NCI-H526 (cell line): ENCODE measurements at regions not wholly inside any gene's neighbourhood (a gene's known extent, or its start where the extent isn't known, plus 50 kb on each side); places are given as distances from the start of the nearest gene placed in this dataset.
"Not testable (repeated sequence)": the region's sequence is repeated elsewhere in the genome, so short reads cannot be mapped to it uniquely, and the experiment has no call there.

ENCODE experiments used
- DNase-seq, 2 experiments: peaks; one replicate each; lab custom pipeline; 2025; lab: John Stamatoyannopoulos, UW

DNA sequence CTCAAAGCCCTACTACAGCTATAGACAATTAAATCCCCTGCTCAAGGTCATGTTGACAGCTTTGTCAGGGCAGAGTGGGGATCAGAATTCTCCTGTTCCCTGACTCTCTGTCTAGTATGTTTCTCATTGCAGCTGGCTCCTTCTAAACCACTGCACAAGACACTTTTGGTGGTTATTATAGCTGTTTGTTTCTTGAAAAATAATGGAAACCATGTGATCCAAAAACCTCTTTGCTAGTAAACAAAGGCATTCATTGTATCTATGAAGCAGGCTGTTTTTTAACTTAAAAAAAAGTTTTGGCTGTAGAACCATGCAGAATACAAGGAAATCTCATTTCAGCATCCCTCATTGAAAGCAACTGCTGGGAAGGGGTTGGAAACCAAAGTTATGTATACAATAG, 352.5 kb upstream of the EPHA4 start:
- DNase-seq, result no peak

DNA sequence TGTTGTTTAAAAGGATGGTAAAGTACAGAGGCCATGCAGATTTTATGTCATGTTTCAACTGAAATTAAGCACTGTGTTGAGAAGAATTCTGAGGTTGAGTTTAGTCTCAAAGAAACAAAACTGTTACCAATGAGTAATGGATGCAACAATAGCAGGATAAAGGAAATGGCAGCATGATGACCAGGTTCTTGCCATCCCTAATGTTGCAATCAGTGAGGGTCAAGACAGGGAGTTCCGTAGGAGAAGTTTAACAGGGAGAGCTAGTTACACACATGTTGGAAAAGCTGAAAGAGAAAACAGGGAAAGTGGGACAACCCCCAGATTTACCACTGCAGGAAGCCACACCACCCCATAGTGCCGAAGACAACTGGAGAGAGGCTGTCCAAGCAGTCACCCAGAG, 343.8 kb upstream of the EPHA4 start:
- no peak for DNase-seq

DNA sequence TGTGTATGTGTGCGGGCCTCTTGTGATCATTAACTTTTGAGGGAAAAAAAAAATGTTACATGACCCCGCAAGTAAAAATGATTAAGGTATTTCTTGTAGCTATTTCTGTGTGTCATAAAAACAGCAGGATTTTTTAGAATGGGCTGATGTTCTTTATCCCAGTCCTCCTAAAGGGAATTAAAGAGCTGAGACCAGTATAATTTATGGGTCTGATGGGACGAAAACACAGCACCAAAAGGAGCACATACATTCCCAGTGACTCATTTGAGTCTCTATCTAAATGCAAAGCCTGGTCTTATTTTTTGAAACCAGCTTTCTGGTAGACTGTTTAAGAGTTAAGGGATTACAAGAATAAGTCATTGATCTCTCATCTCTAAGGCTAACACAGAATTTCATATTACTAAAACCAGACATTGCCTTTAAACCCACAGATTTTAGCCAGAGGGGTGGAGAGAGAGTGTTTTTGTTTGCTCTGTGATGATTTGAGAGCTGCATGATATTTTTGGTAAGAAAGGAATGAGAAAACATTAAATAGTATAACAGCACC, 342.3 kb upstream of the EPHA4 start:
- DNase-seq, result no peak

DNA sequence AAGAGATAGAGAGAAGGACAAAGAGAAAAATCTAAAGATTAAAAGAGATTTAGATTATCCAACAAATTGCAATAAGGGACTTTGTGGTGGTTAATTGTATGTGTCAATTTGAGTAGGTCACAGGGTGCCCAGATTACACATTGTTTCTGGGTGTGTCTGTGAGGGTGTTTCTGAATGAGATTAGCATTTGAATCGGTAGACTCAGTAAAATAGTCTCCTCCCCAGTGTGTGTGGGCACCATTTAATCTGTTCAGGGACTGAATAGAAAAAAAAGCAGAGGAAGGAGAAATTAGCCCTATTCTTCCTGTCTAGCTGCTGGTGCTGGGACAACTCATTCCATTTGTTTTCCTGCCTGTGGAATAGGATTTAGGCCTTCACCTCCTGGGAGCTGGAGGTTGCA, 339.8 kb upstream of the EPHA4 start:
- DNase-seq, result no peak

DNA sequence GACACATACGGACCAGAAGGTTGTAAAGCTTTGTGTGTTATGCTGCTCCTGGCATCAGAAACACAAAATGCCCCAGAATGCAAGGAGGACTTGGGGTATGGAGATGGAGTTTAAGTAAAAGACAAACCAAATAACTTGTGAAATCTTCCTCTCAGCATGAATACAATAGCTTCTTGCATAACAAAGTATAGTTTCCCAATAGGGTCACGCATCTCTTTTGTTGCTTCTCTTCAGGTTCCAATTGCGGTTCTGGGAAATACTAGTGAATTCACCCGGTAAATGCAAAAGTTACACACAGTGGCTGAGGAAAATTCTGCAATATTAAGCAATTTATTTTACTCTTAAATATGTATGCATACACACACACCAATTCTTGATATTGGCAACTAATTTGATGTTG, 339.2 kb upstream of the EPHA4 start:
- no peak for DNase-seq

DNA sequence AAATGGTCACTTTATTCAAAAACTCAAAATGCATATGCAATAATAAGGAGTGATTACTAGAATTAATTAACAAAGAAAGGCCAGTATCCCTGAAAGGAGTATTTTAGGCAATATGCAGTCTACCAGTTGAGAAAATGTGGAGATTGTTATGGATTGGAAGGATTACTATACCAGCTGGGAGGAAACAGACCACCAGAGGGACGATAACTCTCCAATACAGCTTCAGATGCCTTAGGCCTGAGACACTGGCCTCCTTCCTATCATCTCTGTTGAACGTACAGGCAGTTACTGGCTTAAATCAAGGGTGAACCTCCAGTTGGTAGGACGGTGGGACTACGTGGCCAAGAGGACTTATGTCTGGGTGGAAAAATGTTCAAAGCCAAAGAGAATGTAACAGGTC, 336.4 kb upstream of the EPHA4 start:
- DNase-seq, result no peak

DNA sequence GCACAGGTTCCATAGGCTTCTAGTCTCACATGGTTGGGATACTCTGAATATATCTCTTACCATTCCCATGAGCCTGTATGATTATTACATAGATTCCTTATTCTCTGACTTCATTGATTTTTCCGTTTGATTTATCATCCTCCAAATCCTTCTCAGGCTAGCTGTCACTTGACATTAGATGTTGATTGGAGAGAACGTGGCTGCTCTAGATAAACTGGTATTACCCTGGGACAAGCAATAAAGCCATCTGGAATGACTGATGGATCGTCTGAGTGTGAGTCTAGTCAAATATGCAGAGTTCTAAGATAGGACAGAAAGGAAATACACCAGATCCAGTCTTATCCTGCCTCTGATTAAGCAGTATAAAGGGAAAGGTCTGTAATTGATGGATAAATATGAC, 325.6 kb upstream of the EPHA4 start:
- no peak for DNase-seq

DNA sequence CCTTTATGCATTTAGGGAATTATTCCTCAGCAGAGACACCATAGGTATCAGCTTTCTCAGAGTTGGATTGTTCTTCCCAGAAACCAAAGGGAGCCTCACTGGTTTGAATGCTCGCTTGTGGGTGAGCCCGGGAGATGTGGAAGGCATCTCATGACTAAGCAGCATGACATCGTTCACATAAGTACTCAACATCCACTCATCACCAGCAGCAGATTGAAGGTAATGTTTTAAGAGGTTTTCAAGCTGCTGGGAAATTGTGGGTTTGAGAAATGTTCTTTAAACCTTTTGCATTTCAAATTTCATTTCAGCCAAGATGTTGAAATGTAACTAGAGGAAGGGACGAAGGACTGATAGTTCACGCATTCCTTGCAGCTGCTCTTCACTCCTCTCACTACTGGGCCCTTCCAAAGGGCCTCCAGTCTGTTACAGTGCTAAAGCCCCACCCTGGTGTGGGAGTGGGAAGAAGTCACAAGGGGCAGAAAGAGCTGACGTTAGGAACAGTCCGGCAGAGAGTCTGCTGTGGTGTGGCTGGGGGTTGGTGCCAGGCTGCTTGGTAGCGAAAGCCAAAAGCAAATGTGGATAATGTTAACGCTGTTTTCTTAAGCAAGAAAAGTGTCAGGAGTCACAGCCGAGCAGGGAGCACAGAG, 324.5 kb upstream of the EPHA4 start:
- no peak for DNase-seq

DNA sequence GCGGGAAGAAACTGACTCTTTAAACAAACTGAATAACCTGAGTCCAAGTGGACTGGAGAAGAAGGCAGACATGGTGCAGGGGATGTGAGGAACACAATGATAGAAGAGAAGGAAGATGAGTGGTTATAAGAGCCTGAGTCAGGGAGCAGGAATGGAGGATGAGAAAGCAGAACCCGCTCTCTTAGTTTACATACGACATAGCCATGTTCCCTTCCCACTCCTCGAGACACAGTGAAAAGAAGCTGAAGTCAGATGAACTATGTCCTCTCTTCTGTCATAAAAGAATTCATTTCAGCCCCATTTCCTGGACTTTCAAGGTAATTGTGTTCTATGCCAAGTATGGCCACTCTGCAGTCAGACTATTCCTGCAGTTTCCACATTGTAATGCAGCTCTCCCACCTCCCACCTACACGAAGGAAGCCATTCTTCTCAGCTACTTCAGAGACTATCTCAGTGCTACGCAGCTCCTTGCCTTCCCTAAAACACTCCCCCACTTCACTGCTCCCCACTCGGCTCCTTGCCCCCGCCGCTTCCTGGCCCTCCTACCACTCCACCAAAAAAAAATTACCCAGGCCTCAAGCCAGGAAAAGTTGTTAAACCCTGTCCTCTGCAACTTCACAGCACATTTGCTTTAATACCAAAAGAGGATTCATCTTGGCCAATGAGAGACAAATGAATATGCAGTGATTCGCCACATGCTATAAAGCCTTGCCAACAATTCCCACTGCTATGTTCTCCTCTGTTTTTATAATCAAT, 323.4 kb upstream of the EPHA4 start:
- DNase-seq, result no peak

DNA sequence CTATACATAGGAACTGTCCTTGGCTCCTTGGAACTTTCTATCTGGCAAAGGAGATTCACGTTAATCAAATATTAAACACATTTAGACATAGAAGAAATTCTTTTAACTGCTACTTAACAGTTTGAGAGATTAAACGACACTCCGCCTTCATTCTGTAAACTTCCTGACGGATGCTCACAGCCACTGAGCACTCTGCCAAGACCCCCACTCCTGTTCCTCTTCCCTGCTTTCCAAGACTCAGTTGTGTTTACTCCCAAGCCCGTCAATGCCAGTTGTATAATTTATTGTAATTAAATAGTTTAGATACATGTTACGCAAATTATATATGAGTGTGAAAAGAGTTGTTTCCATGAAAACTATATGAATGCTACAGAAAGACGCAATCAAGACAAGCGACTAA, 321.4 kb upstream of the EPHA4 start:
- no peak for DNase-seq

DNA sequence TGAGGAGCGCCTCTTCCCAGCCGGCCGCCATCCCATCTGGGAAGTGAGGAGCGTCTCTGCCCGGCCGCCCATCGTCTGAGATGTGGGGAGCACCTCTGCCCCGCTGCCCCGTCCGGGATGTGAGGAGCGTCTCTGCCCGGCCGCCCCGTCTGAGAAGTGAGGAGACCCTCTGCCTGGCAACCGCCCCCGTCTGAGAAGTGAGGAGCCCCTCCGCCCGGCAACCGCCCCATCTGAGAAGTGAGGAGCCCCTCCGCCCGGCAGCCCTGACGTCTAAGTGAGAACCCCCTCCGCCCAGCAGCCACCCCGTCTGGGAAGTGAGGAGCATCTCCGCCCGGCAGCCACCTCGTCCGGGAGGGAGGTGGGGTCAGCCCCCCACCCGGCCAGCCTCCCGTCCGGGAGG, 319.9 kb upstream of the EPHA4 start:
- DNase-seq, result not testable (repeated sequence)

DNA sequence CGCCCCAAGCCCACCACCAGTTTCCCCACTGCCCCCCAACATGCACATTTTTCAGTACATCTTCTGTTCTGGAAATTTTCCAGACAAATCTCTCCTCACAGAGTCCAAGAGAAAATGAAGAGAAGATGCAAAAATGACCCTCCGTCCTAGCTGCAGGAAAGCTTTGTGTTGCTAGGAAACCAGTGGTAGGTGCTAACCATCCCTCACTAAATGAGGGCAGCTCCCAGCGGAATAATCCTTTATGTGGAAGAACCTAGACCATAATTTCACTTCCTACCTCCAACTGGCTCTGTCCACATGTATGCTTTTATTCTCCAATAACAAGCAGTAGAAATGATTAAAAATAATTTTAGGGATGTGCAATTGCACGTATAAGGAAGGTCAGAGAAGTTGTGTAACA, 311.9 kb upstream of the EPHA4 start:
- no peak for DNase-seq

DNA sequence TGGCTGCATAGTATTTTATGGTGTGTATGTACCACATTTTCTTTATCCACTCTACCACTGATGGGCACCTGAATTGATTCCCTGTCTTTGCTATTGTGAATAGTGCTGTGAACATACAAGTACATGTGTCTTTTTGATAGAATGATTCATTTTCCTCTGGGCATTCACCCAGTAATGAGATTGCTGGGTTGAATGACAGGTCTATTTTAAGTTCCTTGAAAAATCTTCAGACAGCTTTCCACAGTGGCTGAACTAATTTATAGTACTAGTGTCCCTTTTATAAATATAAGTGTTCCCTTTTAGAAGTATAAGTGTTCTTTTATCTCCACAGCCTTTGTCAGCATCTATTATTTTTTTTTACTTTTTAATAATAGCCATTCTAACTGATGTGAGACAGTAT, 303.9 kb upstream of the EPHA4 start:
- DNase-seq, result no peak

DNA sequence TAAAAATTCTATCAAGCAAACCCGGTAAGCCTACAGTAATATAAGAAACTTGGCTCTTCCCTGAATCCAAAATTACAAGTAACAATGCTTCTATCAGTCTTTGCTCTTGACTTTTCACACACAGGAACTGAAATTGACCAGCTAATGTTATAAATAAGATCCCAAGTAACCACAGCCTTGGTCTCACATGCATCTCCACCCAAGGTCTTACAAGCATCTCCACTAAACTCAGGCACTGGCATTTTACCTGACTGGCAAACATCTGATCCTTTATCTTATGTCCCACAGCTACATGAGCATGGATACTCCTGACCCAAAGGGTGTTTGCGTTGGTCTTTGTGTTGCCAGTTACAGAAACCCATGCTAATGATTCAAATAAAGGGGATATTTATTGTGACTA, 302.3 kb upstream of the EPHA4 start:
- no peak for DNase-seq

DNA sequence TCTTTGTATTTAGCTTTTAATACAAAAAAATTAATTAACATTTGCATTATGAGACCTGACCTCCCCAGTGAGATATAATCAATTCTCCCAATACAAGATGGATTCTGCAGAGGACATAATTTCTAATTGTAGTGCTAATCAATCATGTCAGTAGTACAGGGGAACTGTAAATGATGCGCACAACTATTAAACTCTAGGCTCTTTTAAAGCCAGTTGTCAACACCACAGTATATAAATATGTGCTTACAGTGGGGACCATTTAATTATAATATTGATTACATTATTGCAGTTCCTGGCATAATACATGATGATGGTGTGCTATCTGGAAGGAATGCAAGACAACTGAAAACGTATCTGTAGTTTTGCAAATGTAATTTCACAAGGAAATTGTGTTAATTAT, 285.6 kb upstream of the EPHA4 start:
- DNase-seq, result no peak

DNA sequence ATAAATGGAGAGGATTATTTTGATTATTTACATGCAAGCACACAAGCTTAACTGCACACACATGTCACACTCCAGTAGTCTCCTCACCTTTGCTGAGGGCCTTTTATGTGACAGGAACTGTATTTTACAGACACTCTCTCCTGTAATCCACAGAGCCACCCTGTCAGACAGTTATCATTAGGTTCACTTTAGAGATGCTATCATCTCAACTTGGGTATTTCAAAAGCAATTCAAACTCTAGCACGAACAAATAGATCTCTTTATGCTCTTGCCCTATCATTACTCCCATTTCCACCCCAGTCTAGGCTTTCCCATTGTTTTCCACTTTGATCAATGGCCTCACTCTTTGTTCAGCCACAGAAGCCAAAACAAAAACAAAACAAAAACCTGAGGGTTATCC, 281.2 kb upstream of the EPHA4 start:
- DNase-seq, result no peak

DNA sequence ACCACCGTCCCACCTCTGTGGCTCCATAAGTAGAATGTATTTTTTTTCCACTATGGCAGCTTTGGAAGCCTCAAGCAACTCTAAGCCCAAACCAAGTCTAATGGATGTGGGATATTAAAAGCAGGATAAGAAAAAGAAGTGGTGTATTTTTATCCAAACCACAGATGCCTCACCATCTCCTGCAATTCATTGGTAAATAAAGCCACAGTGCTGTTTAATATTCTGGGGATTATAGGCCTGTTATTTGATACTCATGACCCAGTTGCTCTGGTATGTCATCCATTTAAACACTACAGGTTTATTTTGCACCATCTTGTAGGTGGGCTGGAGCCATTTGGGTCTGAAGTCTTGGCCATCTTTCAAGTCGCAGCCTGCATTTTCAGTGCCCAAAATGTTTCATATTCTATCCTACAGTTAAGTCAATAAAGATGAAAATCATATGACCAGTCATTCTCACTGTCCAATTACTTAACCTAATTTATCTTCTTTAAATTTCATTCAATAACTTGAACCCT, 279.5 kb upstream of the EPHA4 start:
- no peak for DNase-seq

DNA sequence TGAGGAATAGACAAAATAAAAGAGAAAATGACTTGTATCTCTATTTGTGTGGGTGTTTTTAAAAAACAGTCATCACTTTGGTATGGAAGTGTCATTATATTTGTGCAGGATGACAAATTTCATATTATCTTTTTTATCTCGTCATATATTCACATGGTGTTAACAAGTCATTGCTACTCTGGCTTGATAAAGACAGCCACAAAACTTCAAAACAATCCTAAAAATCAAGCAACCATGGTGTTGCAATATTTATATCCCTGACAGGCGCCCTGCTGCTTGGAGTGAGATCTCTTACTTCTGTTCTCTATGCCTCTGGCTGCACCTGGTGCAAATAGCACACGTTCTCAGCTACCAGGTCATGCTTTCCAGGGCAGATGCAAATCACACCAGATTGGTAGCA, 278.0 kb upstream of the EPHA4 start:
- DNase-seq, result peak in 1 of 2 experiments; percentile 49

DNA sequence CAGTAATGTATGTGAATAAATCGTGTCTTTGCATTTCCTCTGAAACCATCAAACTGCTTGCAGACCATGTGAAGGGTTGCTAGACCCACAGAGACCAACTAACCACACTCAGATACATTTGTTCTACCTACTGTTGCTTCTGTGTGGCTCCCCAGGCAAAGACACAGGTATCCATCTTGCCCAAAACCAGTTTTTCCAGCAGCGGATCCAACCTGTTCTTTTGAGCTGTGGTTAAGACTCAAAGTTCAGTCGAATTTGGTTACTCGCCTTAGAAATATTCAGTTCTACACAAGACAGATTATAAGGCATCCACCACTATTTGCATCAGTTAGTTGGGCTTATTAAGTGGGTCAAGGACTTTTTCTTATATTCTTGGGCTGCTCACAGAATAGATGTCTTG, 276.2 kb upstream of the EPHA4 start:
- DNase-seq, result peak in 1 of 2 experiments; percentile 38

DNA sequence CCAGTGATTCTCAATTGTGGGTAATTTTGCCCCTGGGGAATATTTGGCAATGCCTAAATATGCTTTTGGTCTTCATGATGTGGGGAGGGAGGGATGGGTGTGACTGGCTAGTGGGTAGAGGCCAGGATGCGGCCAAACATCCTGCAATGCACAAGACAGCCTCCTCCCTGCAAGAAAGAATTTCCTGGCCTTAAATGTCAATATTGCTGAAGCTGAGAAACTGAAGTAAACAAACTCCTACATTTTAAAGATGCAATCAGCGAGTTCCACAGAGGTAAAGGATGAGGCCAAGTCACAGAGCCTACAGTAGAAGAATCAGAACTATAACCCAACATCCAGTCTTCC, 272.9 kb upstream of the EPHA4 start:
- no peak for DNase-seq

DNA sequence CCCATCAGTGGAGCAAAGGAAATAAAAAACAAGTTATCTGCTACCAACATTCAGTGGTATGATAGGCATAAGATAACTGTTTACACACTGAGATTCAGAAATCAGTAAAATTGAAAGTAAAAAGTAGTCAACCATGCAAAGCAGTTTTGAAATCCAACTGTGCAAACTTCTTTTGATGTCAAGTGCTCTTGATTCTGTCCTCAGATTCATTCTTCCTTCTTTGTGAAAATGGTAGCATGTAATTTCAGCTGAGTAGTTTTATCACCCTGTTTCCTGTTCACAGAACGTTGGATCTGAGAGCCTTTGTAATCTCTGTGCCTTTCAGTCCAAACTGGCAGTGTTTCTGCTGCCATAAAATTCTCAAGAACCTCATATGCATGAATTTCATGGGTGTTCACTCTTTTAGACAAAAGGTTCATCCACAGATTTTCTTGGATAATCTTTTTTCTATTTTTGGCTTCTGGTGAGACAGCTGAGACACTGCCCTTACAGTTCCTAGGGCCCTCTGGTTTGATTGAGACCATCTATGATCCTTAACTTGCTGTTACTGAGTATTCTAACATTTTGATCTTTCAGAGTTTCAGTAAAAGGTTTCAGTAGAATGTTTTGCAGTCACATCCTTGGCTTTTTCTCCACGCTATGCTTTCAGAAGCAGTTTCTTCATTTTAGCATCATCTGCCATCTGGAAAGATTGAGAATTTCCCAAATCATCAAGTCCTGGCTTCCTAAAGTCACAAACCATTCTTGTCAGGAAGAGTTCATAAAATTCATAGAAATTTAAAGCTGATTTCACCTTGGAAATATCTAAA, 272.3 kb upstream of the EPHA4 start:
- no peak for DNase-seq

DNA sequence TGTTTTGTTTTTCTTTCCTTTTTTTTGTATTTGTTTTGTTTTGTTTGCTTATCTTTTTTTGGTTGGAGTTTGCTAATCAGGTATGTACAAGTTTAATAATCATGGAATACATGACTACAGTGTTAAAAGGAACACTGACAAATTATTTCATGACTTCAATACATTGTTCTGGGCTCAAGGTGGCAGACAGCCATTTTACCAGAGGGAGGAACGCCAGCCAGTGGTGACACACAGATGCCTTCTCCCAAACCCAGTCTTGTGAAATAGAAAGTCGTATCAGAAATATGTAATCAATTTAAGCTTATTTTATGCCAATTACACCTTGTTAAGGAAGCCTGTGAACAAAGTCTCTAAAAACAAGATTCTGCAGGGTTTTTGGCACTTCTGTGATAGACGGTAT, 264.0 kb upstream of the EPHA4 start:
- DNase-seq, result no peak

DNA sequence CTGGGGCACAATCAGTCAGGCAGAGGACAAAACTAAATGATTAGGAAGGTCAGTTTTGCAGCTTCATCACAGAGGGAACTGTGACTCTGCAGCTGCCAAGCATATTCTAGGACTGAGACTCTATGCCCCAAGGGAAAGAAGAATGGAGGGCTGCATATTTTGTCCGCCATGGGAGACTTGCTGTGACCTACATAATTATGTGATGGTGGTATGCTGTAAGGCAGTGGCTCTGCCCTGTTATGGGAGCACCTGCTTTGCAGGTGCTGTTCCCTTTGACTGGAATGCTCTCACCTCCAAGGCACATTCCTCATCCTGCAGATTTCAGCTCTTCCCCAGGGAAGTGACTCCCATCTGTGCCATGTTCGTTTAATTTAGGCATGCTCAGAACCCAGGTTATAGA, 261.9 kb upstream of the EPHA4 start:
- no peak for DNase-seq
